ENCODE measurements at regions not wholly inside any gene's neighbourhood (a gene's known extent, or its start where the extent isn't known, plus 50 kb on each side); places are given as distances from the start of the nearest gene placed in this dataset.

GRCh38 chr15:38090678-38091077, 156.2 kb downstream of the TMCO5A start:
- Histone ChIP-seq H3K36me3 (no peaks in the 10 kb centered on the region), H3K4me1 (peaks cover 0 to 14% (median 8%) of the 10 kb centered on the region in 6 donors), H3K27ac (no peak overlapping the region), H3K27me3 (replicated peaks in 1 of 7) (no peaks in the 10 kb centered on the region), H3K4me3 (no peak overlapping the region), H3K9me3 (peaks cover 0 to under 1% (median 0%) of the 10 kb centered on the region in 8 donors)
- no peak for DNase-seq
- TF ChIP-seq POLR2AphosphoS5 (IDR thresholded peaks at IDR 0.05) (no peak), CTCF (IDR thresholded peaks at IDR 0.05 in 8 of 11, conservative IDR thresholded peaks at IDR 0.05 in 3 of 11) (no peak), POLR2A (IDR thresholded peaks at IDR 0.05) (no peak)
- intact Hi-C loops (cut with DNase I; ENCODE audit: low total_unique reads), result no loop called here
- 82 to 95% (median 91%) methylated on average over 3 of the region's 3 CpGs for WGBS, 5 donors

- intact Hi-C loops (cut with DNase I; ENCODE audit: low total_unique reads), result no loop called here
- TF ChIP-seq CTCF (IDR thresholded peaks at IDR 0.05 in 8 of 11, conservative IDR thresholded peaks at IDR 0.05 in 3 of 11), result no peak
- no peak for TF ChIP-seq POLR2AphosphoS5 (IDR thresholded peaks at IDR 0.05)
- no peak for TF ChIP-seq POLR2A (IDR thresholded peaks at IDR 0.05)
- no peak for DNase-seq
- no peak overlapping the region for H3K4me3 ChIP-seq
- peaks cover 0 to 5% (median under 1%) of the 10 kb centered on the region in 8 donors for H3K9me3 ChIP-seq
- no peaks in the 10 kb centered on the region for H3K36me3 ChIP-seq
- WGBS, 5 donors, result 78 to 87% (median 83%) methylated on average over 3 of the region's 3 CpGs
- H3K27me3 ChIP-seq (replicated peaks in 1 of 7), result no peaks in the 10 kb centered on the region
- no peak overlapping the region for H3K27ac ChIP-seq
- H3K4me1 ChIP-seq, result peaks cover 0 to 10% (median 4%) of the 10 kb centered on the region in 6 donors
These were observed 156.7 kb downstream of the TMCO5A start for GRCh38 chr15:38091078-38091645.

GRCh38 chr15:38093931-38094330, 158.7 kb upstream of the SPRED1 start:
- no peak for TF ChIP-seq CTCF (IDR thresholded peaks at IDR 0.05 in 8 of 11, conservative IDR thresholded peaks at IDR 0.05 in 3 of 11)
- no peak for TF ChIP-seq POLR2AphosphoS5 (IDR thresholded peaks at IDR 0.05)
- no peak for TF ChIP-seq POLR2A (IDR thresholded peaks at IDR 0.05)
- H3K27ac ChIP-seq, result no peak overlapping the region

GRCh38 chr15:38102972-38103371, 149.7 kb upstream of the SPRED1 start:
- WGBS, 5 donors, result 77 to 82% (median 80%) methylated on average over 1 of the region's 1 CpG
- Histone ChIP-seq H3K27me3 (replicated peaks in 1 of 7) (no peaks in the 10 kb centered on the region), H3K36me3 (no peaks in the 10 kb centered on the region), H3K4me3 (no peak overlapping the region), H3K4me1 (no peaks in the 10 kb centered on the region), H3K9me3 (peaks cover 0 to 5% (median under 1%) of the 10 kb centered on the region in 8 donors), H3K27ac (no peak overlapping the region)
- intact Hi-C loops (cut with DNase I; ENCODE audit: low total_unique reads), result no loop called here
- DNase-seq, result no peak
- no peak for TF ChIP-seq POLR2A (IDR thresholded peaks at IDR 0.05)
- TF ChIP-seq CTCF (IDR thresholded peaks at IDR 0.05 in 8 of 11, conservative IDR thresholded peaks at IDR 0.05 in 3 of 11), result no peak
- TF ChIP-seq POLR2AphosphoS5 (IDR thresholded peaks at IDR 0.05), result no peak

More at GRCh38 chr15:38093931-38094330, 158.7 kb upstream of the SPRED1 start:
- no peaks in the 10 kb centered on the region for H3K27me3 ChIP-seq (replicated peaks in 1 of 7)
- intact Hi-C loops (cut with DNase I; ENCODE audit: low total_unique reads), result no loop called here
- no peaks in the 10 kb centered on the region for H3K4me1 ChIP-seq
- no peak overlapping the region for H3K4me3 ChIP-seq
- DNase-seq, result no peak
- H3K36me3 ChIP-seq, result no peaks in the 10 kb centered on the region
- peaks cover 0 to 24% (median 20%) of the 10 kb centered on the region in 8 donors for H3K9me3 ChIP-seq
- 88 to 95% (median 93%) methylated on average over 7 of the region's 7 CpGs for WGBS, 5 donors

Measured in spleen (tissue), 11 donors.